KMS-11 (cell line): ENCODE measurements at regions not wholly inside any gene's neighbourhood (a gene's known extent, or its start where the extent isn't known, plus 50 kb on each side); places are given as distances from the start of the nearest gene placed in this dataset.

Experiments
- H2AFZ ChIP-seq: fragments of 200-600 bp; sonication (generic); 2 replicates; pipeline ENCODE4 v1.6.1; 2016; ENCODE audit warnings: antibody characterized with exemption, mixed run types, low read depth
- H3K27ac ChIP-seq: fragments of 200-600 bp; sonication (generic); 2 replicates; pipeline ENCODE4 v1.6.1; 2016; ENCODE audit warnings: mild to moderate bottlenecking, mixed run types
- H3K27me3 ChIP-seq: fragments of 200-600 bp; sonication (generic); 2 replicates; pipeline ENCODE4 v1.6.1; 2017; ENCODE audit warnings: mild to moderate bottlenecking, low read depth, mixed run types, moderate library complexity; ENCODE audit not compliant: insufficient read depth
- H3K36me3 ChIP-seq: fragments of 200-600 bp; sonication (generic); 2 replicates; pipeline ENCODE4 v1.6.1; 2017; ENCODE audit warnings: mild to moderate bottlenecking, mixed run types; ENCODE audit not compliant: insufficient read depth
- H3K4me1 ChIP-seq: fragments of 200-600 bp; sonication (generic); 2 replicates; pipeline ENCODE4 v1.6.1; 2016; ENCODE audit warnings: mild to moderate bottlenecking, low read depth, mixed run types; ENCODE audit not compliant: poor library complexity, severe bottlenecking
- H3K4me2 ChIP-seq: fragments of 200-600 bp; sonication (generic); 2 replicates; pipeline ENCODE4 v1.7.0; 2016; ENCODE audit warnings: mild to moderate bottlenecking, mixed run types
- H3K4me3 ChIP-seq: fragments of 200-600 bp; sonication (generic); IDR thresholded peaks from 2 replicates; pipeline ENCODE4 v1.6.1; 2017; ENCODE audit warnings: low read depth, low read length, mixed read lengths; ENCODE audit not compliant: insufficient read depth
- H3K79me2 ChIP-seq: fragments of 200-600 bp; sonication (generic); 2 replicates; pipeline ENCODE4 v1.6.1; 2016; ENCODE audit warnings: low read depth, mixed run types; ENCODE audit not compliant: insufficient read depth
- H3K9ac ChIP-seq: fragments of 200-600 bp; sonication (generic); 2 replicates; pipeline ENCODE4 v1.6.1; 2016; ENCODE audit warnings: mild to moderate bottlenecking, mixed run types
- H4K20me1 ChIP-seq: fragments of 200-600 bp; sonication (generic); 2 replicates; pipeline ENCODE4 v1.6.1; 2016; ENCODE audit warnings: mild to moderate bottlenecking, mixed run types; ENCODE audit not compliant: insufficient read depth
- TF ChIP-seq, protein P1 (sequence below): fragments of 200-600 bp; sonication (generic); conservative IDR thresholded peaks from 2 replicates; pipeline ENCODE4 v1.6.1; 2017; ENCODE audit warnings: low read depth, mild to moderate bottlenecking, antibody characterized with exemption, low read length, moderate library complexity, mixed read lengths

GRCh38 chr1:105137543-105138457 is 1388.1 kb downstream of the AMY1C start:
- Histone ChIP-seq H3K27me3 (no peaks in the 10 kb centered on the region), H3K9ac (no peak overlapping the region), H3K4me1 (no peaks in the 10 kb centered on the region), H4K20me1 (no peaks in the 10 kb centered on the region), H3K4me2 (no peak overlapping the region), H3K4me3 (no peak overlapping the region), H3K79me2 (no peaks in the 10 kb centered on the region), H3K36me3 (no peaks in the 10 kb centered on the region), H3K27ac (no peak overlapping the region), H2AFZ (no peak overlapping the region)
- TF ChIP-seq, protein P1, sequence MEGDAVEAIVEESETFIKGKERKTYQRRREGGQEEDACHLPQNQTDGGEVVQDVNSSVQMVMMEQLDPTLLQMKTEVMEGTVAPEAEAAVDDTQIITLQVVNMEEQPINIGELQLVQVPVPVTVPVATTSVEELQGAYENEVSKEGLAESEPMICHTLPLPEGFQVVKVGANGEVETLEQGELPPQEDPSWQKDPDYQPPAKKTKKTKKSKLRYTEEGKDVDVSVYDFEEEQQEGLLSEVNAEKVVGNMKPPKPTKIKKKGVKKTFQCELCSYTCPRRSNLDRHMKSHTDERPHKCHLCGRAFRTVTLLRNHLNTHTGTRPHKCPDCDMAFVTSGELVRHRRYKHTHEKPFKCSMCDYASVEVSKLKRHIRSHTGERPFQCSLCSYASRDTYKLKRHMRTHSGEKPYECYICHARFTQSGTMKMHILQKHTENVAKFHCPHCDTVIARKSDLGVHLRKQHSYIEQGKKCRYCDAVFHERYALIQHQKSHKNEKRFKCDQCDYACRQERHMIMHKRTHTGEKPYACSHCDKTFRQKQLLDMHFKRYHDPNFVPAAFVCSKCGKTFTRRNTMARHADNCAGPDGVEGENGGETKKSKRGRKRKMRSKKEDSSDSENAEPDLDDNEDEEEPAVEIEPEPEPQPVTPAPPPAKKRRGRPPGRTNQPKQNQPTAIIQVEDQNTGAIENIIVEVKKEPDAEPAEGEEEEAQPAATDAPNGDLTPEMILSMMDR = no peak

DNA sequence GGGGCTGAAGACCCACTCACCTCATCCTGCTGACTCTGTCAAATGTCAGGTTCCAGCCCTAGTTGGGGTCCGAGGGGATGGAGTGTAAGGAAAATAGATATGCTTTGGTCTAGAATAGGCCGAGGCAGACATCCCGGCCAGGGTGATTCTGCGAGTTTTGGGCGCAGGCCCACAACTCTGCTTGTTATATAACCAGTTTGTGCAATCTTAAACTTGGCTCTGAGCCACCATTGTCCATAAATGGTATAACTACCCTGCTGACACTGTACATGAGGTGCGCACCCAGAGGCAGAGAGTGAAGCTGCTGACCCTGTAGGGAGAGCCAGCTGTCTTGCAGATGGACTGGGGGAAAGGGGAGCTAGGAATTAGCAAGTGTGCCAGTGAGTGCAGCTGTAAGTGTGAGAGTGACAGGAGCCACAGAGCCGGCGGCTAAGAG is 1388.8 kb downstream of the AMY1C start:
- H4K20me1 ChIP-seq = no peaks in the 10 kb centered on the region
- no peaks in the 10 kb centered on the region for H3K27me3 ChIP-seq
- H3K79me2 ChIP-seq = no peaks in the 10 kb centered on the region
- no peak overlapping the region for H2AFZ ChIP-seq
- TF ChIP-seq, protein P1 = no peak
- H3K4me2 ChIP-seq = no peak overlapping the region
- no peak overlapping the region for H3K9ac ChIP-seq
- H3K27ac ChIP-seq = no peak overlapping the region
- H3K4me1 ChIP-seq = no peaks in the 10 kb centered on the region
- H3K36me3 ChIP-seq = no peaks in the 10 kb centered on the region
- no peak overlapping the region for H3K4me3 ChIP-seq

- H2AFZ ChIP-seq = no peak overlapping the region
Measured at GRCh38 chr1:105172788-105173187, 1423.1 kb downstream of the AMY1C start.

GRCh38 chr1:105180789-105181188 is 1431.1 kb downstream of the AMY1C start:
- H4K20me1 ChIP-seq = no peaks in the 10 kb centered on the region
- TF ChIP-seq, protein P1 = no peak
- H3K27me3 ChIP-seq = no peaks in the 10 kb centered on the region
- H3K36me3 ChIP-seq = no peaks in the 10 kb centered on the region
- H3K27ac ChIP-seq = no peak overlapping the region
- H2AFZ ChIP-seq = no peak overlapping the region
- H3K4me3 ChIP-seq = no peak overlapping the region
- no peak overlapping the region for H3K4me2 ChIP-seq
- H3K4me1 ChIP-seq = no peaks in the 10 kb centered on the region
- H3K9ac ChIP-seq = no peak overlapping the region
- no peaks in the 10 kb centered on the region for H3K79me2 ChIP-seq

More at GRCh38 chr1:105172788-105173187, 1423.1 kb downstream of the AMY1C start:
- no peak overlapping the region for H3K4me3 ChIP-seq
- H3K4me2 ChIP-seq = no peak overlapping the region
- no peak overlapping the region for H3K27ac ChIP-seq
- H3K79me2 ChIP-seq = no peaks in the 10 kb centered on the region
- TF ChIP-seq, protein P1 = no peak
- H3K36me3 ChIP-seq = no peaks in the 10 kb centered on the region
- H3K4me1 ChIP-seq = no peaks in the 10 kb centered on the region
- no peak overlapping the region for H3K9ac ChIP-seq
- H3K27me3 ChIP-seq = no peaks in the 10 kb centered on the region
- no peaks in the 10 kb centered on the region for H4K20me1 ChIP-seq
